ENCODE measurements at regions not wholly inside any gene's neighbourhood (a gene's known extent, or its start where the extent isn't known, plus 50 kb on each side); places are given as distances from the start of the nearest gene placed in this dataset.

GRCh38 chr4:37000281-37000680, 244.3 kb upstream of the NWD2 start:
- DNase-seq = no peak

GRCh38 chr4:37001688-37002436, 242.7 kb upstream of the NWD2 start:
- DNase-seq = no peak

- no peak for DNase-seq
These were observed 241.9 kb upstream of the NWD2 start for GRCh38 chr4:37002625-37003024.

- DNase-seq = peak; percentile 2
These were observed 236.3 kb upstream of the NWD2 start for GRCh38 chr4:37008199-37008598.

GRCh38 chr4:37014584-37014983, 230.0 kb upstream of the NWD2 start:
- no peak for DNase-seq

GRCh38 chr4:37015391-37015790, 229.2 kb upstream of the NWD2 start:
- DNase-seq = no peak

- DNase-seq = no peak
These were observed 221.0 kb upstream of the NWD2 start for GRCh38 chr4:37023504-37023903.

GRCh38 chr4:37023996-37024395, 220.5 kb upstream of the NWD2 start:
- DNase-seq = no peak

GRCh38 chr4:37040816-37041215, 203.7 kb upstream of the NWD2 start:
- DNase-seq = no peak

- DNase-seq = no peak
These were observed 201.2 kb upstream of the NWD2 start for GRCh38 chr4:37043342-37043741.

- DNase-seq = no peak
These were observed 193.4 kb upstream of the NWD2 start for GRCh38 chr4:37051111-37051510.

- DNase-seq = no peak
These were observed 192.7 kb upstream of the NWD2 start for GRCh38 chr4:37051866-37052265.

- no peak for DNase-seq
These were observed 189.9 kb upstream of the NWD2 start for GRCh38 chr4:37054531-37055077.

- DNase-seq = no peak
These were observed 185.7 kb upstream of the NWD2 start for GRCh38 chr4:37058826-37059225.

- DNase-seq = peak; percentile 5
These were observed 178.4 kb upstream of the NWD2 start for GRCh38 chr4:37066159-37066558.

- DNase-seq = peak; percentile 11
These were observed 176.0 kb upstream of the NWD2 start for GRCh38 chr4:37068580-37068979.

- DNase-seq = no peak
These were observed 174.5 kb upstream of the NWD2 start for GRCh38 chr4:37070041-37070440.

- DNase-seq = no peak
These were observed 173.0 kb upstream of the NWD2 start for GRCh38 chr4:37071576-37071975.

- peak; percentile 2 for DNase-seq
These were observed 171.2 kb upstream of the NWD2 start for GRCh38 chr4:37073226-37073840.

- DNase-seq = no peak
These were observed 161.6 kb upstream of the NWD2 start for GRCh38 chr4:37082912-37083311.

GRCh38 chr4:37095925-37096324, 148.6 kb upstream of the NWD2 start:
- DNase-seq = no peak

GRCh38 chr4:37101182-37101581, 143.4 kb upstream of the NWD2 start:
- DNase-seq = no peak

GRCh38 chr4:37101686-37102085, 142.9 kb upstream of the NWD2 start:
- DNase-seq = no peak

GRCh38 chr4:37109756-37110155, 134.8 kb upstream of the NWD2 start:
- DNase-seq = no peak

GRCh38 chr4:37124800-37125199, 119.7 kb upstream of the NWD2 start:
- no peak for DNase-seq
